Nephron (organoid): ENCODE measurements at regions not wholly inside any gene's neighbourhood (a gene's known extent, or its start where the extent isn't known, plus 50 kb on each side); places are given as distances from the start of the nearest gene placed in this dataset.

Experiments used
- H3K27ac Mint-ChIP-seq, 3 experiments: 2 replicates each; pipeline ENCODE4 v1.8.0; 2020; ENCODE audit warnings: mixed read lengths in 3 of 3, mild to moderate bottlenecking in 2 of 3, moderate library complexity in 1 of 3
- H3K27me3 Mint-ChIP-seq: 2 replicates; pipeline ENCODE4 v1.8.0; 2021; ENCODE audit warnings: low read depth, mild to moderate bottlenecking, moderate library complexity, mixed read lengths
- H3K36me3 Mint-ChIP-seq: 2 replicates; pipeline ENCODE4 v1.8.0; 2020; ENCODE audit warnings: low read depth, mixed read lengths
- H3K4me1 Mint-ChIP-seq: 2 replicates; pipeline ENCODE4 v1.8.0; 2020; ENCODE audit warnings: mixed read lengths
- H3K4me3 Mint-ChIP-seq, 3 experiments: 2 replicates each; pipeline ENCODE4 v1.8.0; 2020; ENCODE audit warnings: mild to moderate bottlenecking in 3 of 3, mixed read lengths in 3 of 3, moderate library complexity in 2 of 3
- H3K9me3 Mint-ChIP-seq: 2 replicates; pipeline ENCODE4 v1.8.0; 2020; ENCODE audit warnings: mixed read lengths
- CTCF ChIP-seq, 3 experiments: fragments of 200-600 bp; sonication (generic); IDR thresholded peaks; one replicate each; pipeline ENCODE4 v1.5.0; 2021; ENCODE audit warnings: antibody characterized with exemption in 3 of 3; ENCODE audit not compliant: unreplicated experiment in 3 of 3

- TF ChIP-seq CTCF (IDR thresholded peaks at IDR 0.05; ENCODE audit: unreplicated experiment in 3 of 3), result no peak
- H3K36me3 Mint-ChIP-seq, result no peaks in the 10 kb centered on the region
These were observed 443.3 kb downstream of the MN1 start for GRCh38 chr22:27358096-27358870.

DNA sequence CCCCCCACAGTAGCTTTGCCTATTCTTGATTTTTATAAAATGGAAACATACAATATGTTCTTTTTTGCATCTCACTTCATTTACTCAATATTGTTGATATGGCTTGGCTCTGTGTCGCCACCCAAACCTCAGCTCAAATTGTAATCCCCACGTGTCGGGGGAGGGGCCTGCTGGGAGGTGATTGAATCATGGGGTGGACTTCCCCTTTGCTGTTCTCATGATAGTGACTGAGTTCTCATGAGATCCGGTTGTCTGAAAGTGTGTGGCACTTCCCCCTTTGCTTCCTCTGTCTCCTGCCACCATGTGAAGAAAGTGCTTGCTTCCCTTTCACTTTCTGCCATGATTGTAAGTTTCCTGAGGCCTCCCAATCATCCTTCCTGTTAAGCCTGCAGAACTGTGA lies 431.3 kb downstream of the MN1 start:
- peaks cover 28% of the 10 kb centered on the region for H3K27me3 Mint-ChIP-seq
- H3K27ac Mint-ChIP-seq, result no peak overlapping the region
- H3K4me1 Mint-ChIP-seq, result no peaks in the 10 kb centered on the region
- TF ChIP-seq CTCF (IDR thresholded peaks at IDR 0.05; ENCODE audit: unreplicated experiment in 3 of 3), result no peak
- peaks cover 11% of the 10 kb centered on the region for H3K9me3 Mint-ChIP-seq
- H3K4me3 Mint-ChIP-seq, result no peak overlapping the region
- H3K36me3 Mint-ChIP-seq, result no peaks in the 10 kb centered on the region

More at GRCh38 chr22:27358096-27358870, 443.3 kb downstream of the MN1 start:
- peaks cover 31% of the 10 kb centered on the region for H3K9me3 Mint-ChIP-seq
- H3K4me3 Mint-ChIP-seq, result no peak overlapping the region
- H3K27me3 Mint-ChIP-seq, result peaks cover 8% of the 10 kb centered on the region
- no peaks in the 10 kb centered on the region for H3K4me1 Mint-ChIP-seq
- no peak overlapping the region for H3K27ac Mint-ChIP-seq

- Mint-ChIP-seq H3K27me3 (peaks cover 33% of the 10 kb centered on the region), H3K4me1 (no peaks in the 10 kb centered on the region), H3K36me3 (no peaks in the 10 kb centered on the region), H3K27ac (no peak overlapping the region), H3K9me3 (peaks cover 16% of the 10 kb centered on the region), H3K4me3 (no peak overlapping the region)
- no peak for TF ChIP-seq CTCF (IDR thresholded peaks at IDR 0.05; ENCODE audit: unreplicated experiment in 3 of 3)
These were observed 430.6 kb downstream of the MN1 start for GRCh38 chr22:27370987-27371386.

DNA sequence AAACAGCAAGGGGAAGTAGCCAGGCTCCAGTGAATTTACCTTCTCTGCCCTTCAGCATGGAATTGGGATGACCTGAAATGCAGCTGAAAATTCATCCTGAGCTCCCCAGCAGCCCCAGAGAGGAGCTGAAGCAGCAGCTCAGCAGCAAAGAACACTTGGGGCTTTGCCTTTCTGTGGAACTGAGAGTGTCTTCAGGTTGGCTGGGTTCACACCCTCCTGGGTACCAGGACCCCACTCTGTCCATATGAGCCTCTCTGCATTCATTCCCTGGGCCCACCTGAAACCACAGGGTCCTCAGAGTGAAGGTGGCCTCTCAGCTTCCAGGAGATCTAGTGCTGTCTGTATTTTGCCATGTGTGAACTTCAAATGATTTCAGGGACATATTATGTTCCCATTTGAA lies 429.2 kb downstream of the MN1 start:
- H3K4me1 Mint-ChIP-seq, result peaks cover 6% of the 10 kb centered on the region

DNA sequence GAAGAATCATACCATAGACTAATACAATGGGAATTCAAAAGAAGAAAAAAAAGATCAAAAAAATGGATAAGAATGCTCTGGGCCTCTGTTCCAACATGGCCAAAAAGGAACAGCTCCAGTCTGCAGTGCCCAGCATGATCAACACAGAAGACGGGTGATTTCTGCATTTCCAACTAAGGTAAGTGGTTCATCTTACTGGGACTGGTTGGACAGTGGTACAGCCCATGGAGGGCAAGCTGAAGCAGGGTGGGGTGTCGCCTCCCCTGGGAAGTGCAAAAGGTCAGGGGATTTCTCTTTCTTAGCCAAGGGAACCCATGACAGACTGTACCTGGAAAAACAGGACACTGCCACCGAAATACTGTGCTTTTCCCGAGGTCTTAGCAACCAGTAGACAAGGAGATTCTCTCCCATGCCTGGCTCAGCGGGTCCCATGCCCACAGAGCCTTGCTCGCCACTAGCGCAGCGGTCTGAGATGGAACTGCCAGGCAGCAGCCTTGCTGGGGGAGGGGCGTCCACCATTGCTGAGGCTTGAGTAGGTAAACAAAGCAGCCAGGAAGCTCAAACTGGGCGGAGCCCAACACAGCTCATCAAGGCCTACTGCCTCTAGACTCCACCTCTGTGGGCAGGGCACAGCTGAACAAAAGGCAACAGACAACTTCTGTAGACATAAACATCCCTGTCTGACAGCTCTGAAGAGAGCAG lies 428.4 kb downstream of the MN1 start:
- H3K4me3 Mint-ChIP-seq, result no peak overlapping the region
- peak overlapping the region in 1 of 3 experiments; percentile 35 for H3K27ac Mint-ChIP-seq
- H3K36me3 Mint-ChIP-seq, result no peaks in the 10 kb centered on the region
- peaks cover 32% of the 10 kb centered on the region for H3K27me3 Mint-ChIP-seq
- H3K4me1 Mint-ChIP-seq, result peaks cover 13% of the 10 kb centered on the region
- peaks cover 14% of the 10 kb centered on the region for H3K9me3 Mint-ChIP-seq
- peak in 2 of 3 experiments; percentile 20 to 25 for TF ChIP-seq CTCF (IDR thresholded peaks at IDR 0.05; ENCODE audit: unreplicated experiment in 3 of 3)

More for the DNA sequence above, 429.2 kb downstream of the MN1 start:
- Mint-ChIP-seq H3K9me3 (peaks cover 16% of the 10 kb centered on the region), H3K4me3 (no peak overlapping the region), H3K36me3 (no peaks in the 10 kb centered on the region), H3K27ac (no peak overlapping the region), H3K27me3 (peaks cover 28% of the 10 kb centered on the region)
- TF ChIP-seq CTCF (IDR thresholded peaks at IDR 0.05; ENCODE audit: unreplicated experiment in 3 of 3), result no peak
